Peyer's patch (tissue), 4 donors: ENCODE measurements at regions not wholly inside any gene's neighbourhood (a gene's known extent, or its start where the extent isn't known, plus 50 kb on each side); places are given as distances from the start of the nearest gene placed in this dataset.

Experiments
- CTCF ChIP-seq, 6 experiments: fragments of 450-650 bp in 4 of 6; fragments of 200-600 bp in 2 of 6; sonication (generic) in 1 of 6; IDR thresholded peaks; one replicate each; pipeline ENCODE4 v1.5.1; 2017 to 2019; ENCODE audit warnings: antibody characterized with exemption in 6 of 6, mild to moderate bottlenecking in 3 of 6, moderate library complexity in 1 of 6
- POLR2A ChIP-seq, 2 donors: fragments of 450-650 bp; IDR thresholded peaks; one replicate each; pipeline ENCODE4 v1.5.1; 2017; ENCODE audit warnings: antibody characterized with exemption in 2 of 2, mild to moderate bottlenecking in 2 of 2, moderate library complexity in 2 of 2

GRCh38 chr6:20306491-20306890 is 94.2 kb upstream of the MBOAT1 start:
- no peak for TF ChIP-seq POLR2A (IDR thresholded peaks at IDR 0.05)
- TF ChIP-seq CTCF (IDR thresholded peaks at IDR 0.05) = no peak
